Mesenchymal stem cell (in vitro differentiated cells and primary cell): ENCODE measurements at regions not wholly inside any gene's neighbourhood (a gene's known extent, or its start where the extent isn't known, plus 50 kb on each side); places are given as distances from the start of the nearest gene placed in this dataset.
A peak's percentile ranks its signal among the peaks of the same experiment; 100 is the strongest.

Experiments
- DNase-seq: peaks from one replicate; pipeline ENCODE4 v3.0.0-alpha.2; 2013
- H2AFZ ChIP-seq: one replicate; pipeline ENCODE4 v1.6.1; 2013; ENCODE audit warnings: low read depth, mild to moderate bottlenecking, control low read depth, inconsistent platforms, low read length, moderate library complexity
- H2AK5ac ChIP-seq: 2 replicates; pipeline ENCODE4 v1.6.1; 2013; ENCODE audit warnings: low read length, moderate library complexity, mild to moderate bottlenecking, inconsistent platforms; ENCODE audit not compliant: severe bottlenecking
- H2BK120ac ChIP-seq: one replicate; pipeline ENCODE4 v1.6.1; 2013; ENCODE audit warnings: low read depth, mild to moderate bottlenecking, inconsistent platforms, low read length, moderate library complexity
- H2BK12ac ChIP-seq, 2 experiments: one replicate each; pipeline ENCODE4 v1.6.1; 2013; ENCODE audit warnings: inconsistent platforms in 2 of 2, low read length in 2 of 2, mild to moderate bottlenecking in 2 of 2, moderate library complexity in 2 of 2, control low read depth in 1 of 2
- H2BK15ac ChIP-seq: one replicate; pipeline ENCODE4 v1.6.1; 2013; ENCODE audit warnings: mild to moderate bottlenecking, low read depth, inconsistent platforms; ENCODE audit not compliant: poor library complexity, severe bottlenecking
- H2BK5ac ChIP-seq: 2 replicates; pipeline ENCODE4 v1.6.1; 2013; ENCODE audit warnings: low read depth, mild to moderate bottlenecking, low read length, control low read depth, inconsistent platforms; ENCODE audit not compliant: poor library complexity, severe bottlenecking
- H3K14ac ChIP-seq, 2 experiments: one replicate each; pipeline ENCODE4 v1.6.1; 2013; ENCODE audit warnings: inconsistent platforms in 2 of 2, low read length in 2 of 2, control low read depth in 1 of 2, mild to moderate bottlenecking in 1 of 2, moderate library complexity in 1 of 2
- H3K18ac ChIP-seq, 2 experiments: one replicate each; pipeline ENCODE4 v1.6.1; 2013; ENCODE audit warnings: inconsistent platforms in 2 of 2, low read length in 2 of 2, control low read depth in 1 of 2, low read depth in 1 of 2, mild to moderate bottlenecking in 1 of 2
- H3K23ac ChIP-seq, 2 experiments: one replicate each; pipeline ENCODE4 v1.6.1; 2013; ENCODE audit warnings: inconsistent platforms in 2 of 2, low read length in 2 of 2, mild to moderate bottlenecking in 2 of 2, moderate library complexity in 2 of 2, control low read depth in 1 of 2
- H3K27ac ChIP-seq: 2 replicates; pipeline ENCODE4 v1.5.1; 2013; ENCODE audit warnings: mild to moderate bottlenecking, moderate library complexity, low read length, control low read depth, inconsistent platforms; ENCODE audit not compliant: poor library complexity, severe bottlenecking
- H3K27me3 ChIP-seq, 2 experiments: 2 replicates each; pipeline versions ENCODE4 v1.6.1 to v1.7.0; 2013; ENCODE audit warnings: low read length in 2 of 2, mild to moderate bottlenecking in 2 of 2, moderate library complexity in 2 of 2, control low read depth in 1 of 2, inconsistent platforms in 1 of 2; ENCODE audit not compliant: control insufficient read depth in 1 of 2, insufficient read depth in 1 of 2
- H3K36me3 ChIP-seq, 2 experiments: 2 replicates each; pipeline versions ENCODE4 v1.6.1 to v1.7.0; 2013; ENCODE audit warnings: low read length in 2 of 2, control low read depth in 1 of 2, inconsistent platforms in 1 of 2, low read depth in 1 of 2, mild to moderate bottlenecking in 1 of 2; ENCODE audit not compliant: insufficient read depth in 2 of 2, control insufficient read depth in 1 of 2
- H3K4ac ChIP-seq, 2 experiments: one replicate each; pipeline ENCODE4 v1.6.1; 2013; ENCODE audit warnings: inconsistent platforms in 2 of 2, low read length in 2 of 2, mild to moderate bottlenecking in 2 of 2, moderate library complexity in 2 of 2, control low read depth in 1 of 2, low read depth in 1 of 2
- H3K4me1 ChIP-seq: 2 replicates; pipeline ENCODE4 v1.6.1; 2013; ENCODE audit warnings: low read depth, low read length, control low read depth; ENCODE audit not compliant: control insufficient read depth, insufficient read depth
- H3K4me2 ChIP-seq: 2 replicates; pipeline ENCODE4 v1.6.1; 2013; ENCODE audit warnings: low read length, mild to moderate bottlenecking, inconsistent platforms; ENCODE audit not compliant: poor library complexity, severe bottlenecking
- H3K4me3 ChIP-seq, 2 experiments: 2 replicates each; pipeline versions ENCODE4 v1.5.1 to v1.7.0; 2013; ENCODE audit warnings: low read length in 2 of 2, mild to moderate bottlenecking in 2 of 2, control low read depth in 1 of 2, low read depth in 1 of 2; ENCODE audit not compliant: insufficient read depth in 1 of 2
- H3K79me1 ChIP-seq: replicated peaks from 2 replicates; pipeline ENCODE4 v1.6.1; 2013; ENCODE audit warnings: mild to moderate bottlenecking, control low read depth, low read length, inconsistent platforms; ENCODE audit not compliant: poor library complexity, severe bottlenecking
- H3K9ac ChIP-seq: 2 replicates; pipeline ENCODE4 v1.7.0; 2013; ENCODE audit warnings: mild to moderate bottlenecking, low read length, moderate library complexity
- H3K9me3 ChIP-seq: 2 replicates; pipeline ENCODE4 v1.7.0; 2013; ENCODE audit warnings: mild to moderate bottlenecking, low read length; ENCODE audit not compliant: control insufficient read depth
- H4K8ac ChIP-seq: one replicate; pipeline ENCODE4 v1.6.1; 2013; ENCODE audit warnings: inconsistent platforms, mild to moderate bottlenecking, low read length, moderate library complexity
- H4K91ac ChIP-seq: one replicate; pipeline ENCODE4 v1.6.1; 2013; ENCODE audit warnings: mild to moderate bottlenecking, low read length, inconsistent platforms
- WGBS: methylation state at CpG from one replicate; pipeline ENCODE4 v1.1.7; 2013; ENCODE audit warnings: mixed read lengths; 5-methylcytosine and 5-hydroxymethylcytosine counted together

DNA sequence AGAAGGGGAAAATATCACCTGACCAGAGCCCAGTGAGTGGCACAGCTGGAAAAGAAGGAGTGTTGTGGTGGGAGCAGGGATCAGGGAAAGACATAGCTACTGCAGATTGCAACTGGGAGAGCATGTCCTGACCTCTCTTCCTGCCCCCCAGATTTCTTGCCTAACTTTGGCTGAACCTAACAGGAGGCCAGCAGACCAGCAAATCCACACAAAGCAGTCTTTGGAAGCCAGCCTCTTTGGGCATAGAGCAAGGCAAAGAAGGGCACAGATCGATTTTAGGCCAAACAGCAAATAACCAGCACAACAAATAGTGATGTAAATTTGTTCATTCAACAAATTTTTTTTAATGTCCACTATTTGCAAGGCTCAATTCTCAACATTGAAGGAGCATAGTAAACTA, 433.2 kb upstream of the GHITM start:
- Histone ChIP-seq H3K18ac (no peak overlapping the region), H2BK5ac (no peak overlapping the region), H2BK120ac (no peak overlapping the region), H3K27ac (no peak overlapping the region), H3K23ac (no peak overlapping the region), H4K91ac (no peak overlapping the region), H4K8ac (no peak overlapping the region), H3K14ac (peak overlapping the region in 1 of 2 experiments; percentile 90), H3K9me3 (peaks cover 5% of the 10 kb centered on the region), H3K4me2 (no peak overlapping the region), H2BK12ac (no peak overlapping the region), H3K9ac (no peak overlapping the region), H2AFZ (no peak overlapping the region), H2AK5ac (no peak overlapping the region), H3K36me3 (no peaks in the 10 kb centered on the region), H2BK15ac (no peak overlapping the region), H3K4ac (no peak overlapping the region), H3K4me3 (no peak overlapping the region), H3K79me1 (no peaks in the 10 kb centered on the region), H3K4me1 (no peaks in the 10 kb centered on the region), H3K27me3 (no peaks in the 10 kb centered on the region)
- 40% methylated on average over 1 of the region's 1 CpG for WGBS
- DNase-seq, result no peak

GRCh38 chr10:83706952-83707582, 432.2 kb upstream of the GHITM start:
- Histone ChIP-seq H2BK15ac (no peak overlapping the region), H2BK120ac (no peak overlapping the region), H2AFZ (no peak overlapping the region), H2BK5ac (no peak overlapping the region), H3K23ac (no peak overlapping the region), H3K14ac (no peak overlapping the region), H3K4me3 (no peak overlapping the region), H4K8ac (no peak overlapping the region), H2AK5ac (no peak overlapping the region), H3K4me2 (no peak overlapping the region), H2BK12ac (no peak overlapping the region), H3K79me1 (no peaks in the 10 kb centered on the region), H3K9me3 (peaks cover 5% of the 10 kb centered on the region), H3K27ac (no peak overlapping the region), H3K36me3 (no peaks in the 10 kb centered on the region), H4K91ac (no peak overlapping the region), H3K4ac (no peak overlapping the region), H3K9ac (no peak overlapping the region), H3K4me1 (no peaks in the 10 kb centered on the region), H3K27me3 (no peaks in the 10 kb centered on the region), H3K18ac (no peak overlapping the region)
- no peak for DNase-seq
- 71% methylated on average over 2 of the region's 2 CpGs for WGBS

- no peak overlapping the region for H2BK15ac ChIP-seq
- no peak overlapping the region for H2AK5ac ChIP-seq
- H3K23ac ChIP-seq, result no peak overlapping the region
- H4K91ac ChIP-seq, result no peak overlapping the region
- no peak overlapping the region for H2AFZ ChIP-seq
- peaks cover 10% of the 10 kb centered on the region for H3K9me3 ChIP-seq
- no peak overlapping the region for H3K27ac ChIP-seq
- H3K14ac ChIP-seq, result no peak overlapping the region
- H2BK5ac ChIP-seq, result no peak overlapping the region
- no peak overlapping the region for H2BK12ac ChIP-seq
- DNase-seq, result no peak
- 100% methylated on average over 1 of the region's 1 CpG for WGBS
- H3K4me2 ChIP-seq, result no peak overlapping the region
- H3K4me3 ChIP-seq, result no peak overlapping the region
- no peaks in the 10 kb centered on the region for H3K36me3 ChIP-seq
- H3K4ac ChIP-seq, result no peak overlapping the region
- H4K8ac ChIP-seq, result no peak overlapping the region
- no peak overlapping the region for H3K18ac ChIP-seq
- no peaks in the 10 kb centered on the region for H3K27me3 ChIP-seq
- H3K79me1 ChIP-seq, result no peaks in the 10 kb centered on the region
- H2BK120ac ChIP-seq, result no peak overlapping the region
- no peak overlapping the region for H3K9ac ChIP-seq
- no peaks in the 10 kb centered on the region for H3K4me1 ChIP-seq
These were observed 425.9 kb upstream of the GHITM start for GRCh38 chr10:83713423-83713822.

DNA sequence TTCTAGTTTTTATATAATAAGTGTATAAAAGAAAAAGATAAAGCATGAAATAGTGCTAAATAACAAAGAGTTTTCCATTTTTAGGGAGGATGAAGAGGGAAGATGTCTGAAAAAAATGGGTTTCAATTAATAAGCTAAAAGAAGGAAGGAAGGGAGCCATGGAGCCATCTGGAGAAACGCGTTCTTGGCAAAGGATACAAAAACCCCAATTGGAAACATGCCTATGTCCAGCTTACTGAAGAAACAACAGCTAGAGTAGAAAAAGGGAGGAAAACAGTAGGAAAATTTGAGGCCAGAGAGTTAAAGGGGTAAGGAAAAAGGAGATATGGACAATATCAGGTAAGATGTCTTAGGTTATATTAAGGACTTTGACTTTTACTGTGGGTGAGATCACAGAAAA, 416.2 kb upstream of the GHITM start:
- Histone ChIP-seq H2BK5ac (no peak overlapping the region), H3K9ac (no peak overlapping the region), H3K4me3 (no peak overlapping the region), H4K91ac (no peak overlapping the region), H3K36me3 (no peaks in the 10 kb centered on the region), H2BK15ac (no peak overlapping the region), H3K4me1 (no peaks in the 10 kb centered on the region), H3K14ac (no peak overlapping the region), H2AK5ac (no peak overlapping the region), H2AFZ (no peak overlapping the region), H3K79me1 (no peaks in the 10 kb centered on the region), H3K27ac (no peak overlapping the region), H3K4ac (no peak overlapping the region), H3K18ac (no peak overlapping the region), H2BK12ac (no peak overlapping the region), H3K4me2 (no peak overlapping the region), H4K8ac (no peak overlapping the region), H3K23ac (no peak overlapping the region), H2BK120ac (no peak overlapping the region), H3K9me3 (peaks cover 14% of the 10 kb centered on the region), H3K27me3 (no peaks in the 10 kb centered on the region)
- no peak for DNase-seq
- WGBS, result 93% methylated on average over 2 of the region's 2 CpGs
